ENCODE measurements at regions not wholly inside any gene's neighbourhood (a gene's known extent, or its start where the extent isn't known, plus 50 kb on each side); places are given as distances from the start of the nearest gene placed in this dataset.

GRCh38 chr17:70804161-70804560 lies 634.8 kb downstream of the KCNJ2 start:
- no peak for DNase-seq (ENCODE audit: low spot score)

GRCh38 chr17:70808596-70808995 lies 639.3 kb downstream of the KCNJ2 start:
- peak; percentile 23 for DNase-seq (ENCODE audit: low spot score)

- DNase-seq (ENCODE audit: low spot score) = no peak
These were observed 641.3 kb downstream of the KCNJ2 start for GRCh38 chr17:70810609-70811008.

- DNase-seq (ENCODE audit: low spot score) = no peak
These were observed 644.1 kb downstream of the KCNJ2 start for GRCh38 chr17:70813355-70813930.

GRCh38 chr17:70819183-70819582 lies 649.9 kb downstream of the KCNJ2 start:
- DNase-seq (ENCODE audit: low spot score) = no peak

GRCh38 chr17:70820276-70820675 lies 650.9 kb downstream of the KCNJ2 start:
- DNase-seq (ENCODE audit: low spot score) = no peak

- no peak for DNase-seq (ENCODE audit: low spot score)
These were observed 656.2 kb downstream of the KCNJ2 start for GRCh38 chr17:70825321-70826125.

GRCh38 chr17:70829876-70830275 lies 660.5 kb downstream of the KCNJ2 start:
- DNase-seq (ENCODE audit: low spot score) = no peak

- no peak for DNase-seq (ENCODE audit: low spot score)
These were observed 664.7 kb downstream of the KCNJ2 start for GRCh38 chr17:70834039-70834438.

- no peak for DNase-seq (ENCODE audit: low spot score)
These were observed 679.5 kb downstream of the KCNJ2 start for GRCh38 chr17:70848785-70849184.

GRCh38 chr17:70855401-70856054 lies 686.2 kb downstream of the KCNJ2 start:
- DNase-seq (ENCODE audit: low spot score) = no peak

- no peak for DNase-seq (ENCODE audit: low spot score)
These were observed 688.0 kb downstream of the KCNJ2 start for GRCh38 chr17:70857351-70857750.

GRCh38 chr17:70859829-70860228 lies 690.5 kb downstream of the KCNJ2 start:
- no peak for DNase-seq (ENCODE audit: low spot score)

- no peak for DNase-seq (ENCODE audit: low spot score)
These were observed 693.0 kb downstream of the KCNJ2 start for GRCh38 chr17:70862295-70862694.

GRCh38 chr17:70863436-70864248 lies 694.3 kb downstream of the KCNJ2 start:
- no peak for DNase-seq (ENCODE audit: low spot score)

GRCh38 chr17:70865993-70866804 lies 696.9 kb downstream of the KCNJ2 start:
- DNase-seq (ENCODE audit: low spot score) = no peak

GRCh38 chr17:70868149-70868548 lies 698.8 kb downstream of the KCNJ2 start:
- no peak for DNase-seq (ENCODE audit: low spot score)

GRCh38 chr17:70869402-70870085 lies 700.2 kb downstream of the KCNJ2 start:
- no peak for DNase-seq (ENCODE audit: low spot score)

- DNase-seq (ENCODE audit: low spot score) = no peak
These were observed 702.0 kb downstream of the KCNJ2 start for GRCh38 chr17:70871180-70871818.

GRCh38 chr17:70872103-70872502 lies 702.8 kb downstream of the KCNJ2 start:
- DNase-seq (ENCODE audit: low spot score) = no peak
